SKM-1 treated with dmso at 0.1 percent for 144 hours (cell line): ENCODE measurements at regions not wholly inside any gene's neighbourhood (a gene's known extent, or its start where the extent isn't known, plus 50 kb on each side); places are given as distances from the start of the nearest gene placed in this dataset.
"Not testable (repeated sequence)": the region's sequence is repeated elsewhere in the genome, so short reads cannot be mapped to it uniquely, and the experiment has no call there.

Experiments used
- DNase-seq: peaks from one replicate; lab custom pipeline; 2025; ENCODE audit not compliant: unreplicated experiment; lab: John Stamatoyannopoulos, UW

GRCh38 chr3:161894657-161895056 lies 398.0 kb downstream of the OTOL1 start:
- no peak for DNase-seq

GRCh38 chr3:161905520-161906132 lies 409.0 kb downstream of the OTOL1 start:
- no peak for DNase-seq

GRCh38 chr3:161913786-161914389 lies 417.3 kb downstream of the OTOL1 start:
- no peak for DNase-seq

GRCh38 chr3:161914703-161915417 lies 418.3 kb downstream of the OTOL1 start:
- DNase-seq: no peak

GRCh38 chr3:161915418-161915750 lies 418.8 kb downstream of the OTOL1 start:
- no peak for DNase-seq

GRCh38 chr3:161920196-161920595 lies 423.6 kb downstream of the OTOL1 start:
- DNase-seq: no peak

- DNase-seq: no peak
These were observed 429.2 kb downstream of the OTOL1 start for GRCh38 chr3:161925749-161926360.

- DNase-seq: no peak
These were observed 430.5 kb downstream of the OTOL1 start for GRCh38 chr3:161927131-161927530.

GRCh38 chr3:161939918-161940620 lies 443.5 kb downstream of the OTOL1 start:
- peak; percentile 30 for DNase-seq

- no peak for DNase-seq
These were observed 444.0 kb downstream of the OTOL1 start for GRCh38 chr3:161940621-161940965.

GRCh38 chr3:161941891-161942290 lies 445.3 kb downstream of the OTOL1 start:
- DNase-seq: no peak

- DNase-seq: not testable (repeated sequence)
These were observed 447.3 kb downstream of the OTOL1 start for GRCh38 chr3:161943801-161944345.

GRCh38 chr3:161946443-161946960 lies 449.9 kb downstream of the OTOL1 start:
- DNase-seq: no peak

GRCh38 chr3:161950318-161950868 lies 453.8 kb downstream of the OTOL1 start:
- no peak for DNase-seq

- DNase-seq: no peak
These were observed 460.9 kb downstream of the OTOL1 start for GRCh38 chr3:161957467-161957866.

- no peak for DNase-seq
These were observed 468.2 kb downstream of the OTOL1 start for GRCh38 chr3:161964857-161965256.

- no peak for DNase-seq
These were observed 473.3 kb downstream of the OTOL1 start for GRCh38 chr3:161969867-161970266.

GRCh38 chr3:161975201-161975600 lies 478.6 kb downstream of the OTOL1 start:
- no peak for DNase-seq

- DNase-seq: no peak
These were observed 480.5 kb downstream of the OTOL1 start for GRCh38 chr3:161977063-161977462.

GRCh38 chr3:161977850-161978249 lies 481.2 kb downstream of the OTOL1 start:
- no peak for DNase-seq

GRCh38 chr3:161987933-161988332 lies 491.3 kb downstream of the OTOL1 start:
- DNase-seq: no peak
